ENCODE measurements at regions not wholly inside any gene's neighbourhood (a gene's known extent, or its start where the extent isn't known, plus 50 kb on each side); places are given as distances from the start of the nearest gene placed in this dataset.

- DNase-seq = no peak
These were observed 707.8 kb downstream of the TUSC7 start for GRCh38 chr3:117417411-117417810.

DNA sequence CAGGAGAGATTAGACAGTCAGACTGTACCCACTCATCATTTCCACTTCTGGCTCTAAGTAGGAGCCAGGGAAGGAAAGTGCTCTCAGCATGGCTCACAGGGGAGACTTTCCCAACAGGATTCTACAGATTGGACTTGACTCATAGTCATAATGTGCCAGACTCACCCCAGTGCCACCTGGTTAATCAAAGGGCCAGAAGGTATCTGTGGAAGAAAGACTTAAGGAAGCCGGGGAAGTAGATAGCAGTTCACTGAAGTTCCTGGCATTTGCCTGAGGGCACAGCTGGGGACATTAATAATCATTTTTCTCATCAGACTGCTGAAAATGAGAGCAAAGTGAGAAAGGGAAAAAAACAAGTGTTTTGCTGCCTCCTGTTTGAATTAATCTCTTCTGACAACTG, 717.5 kb downstream of the TUSC7 start:
- no peak for DNase-seq

GRCh38 chr3:117433427-117433826, 723.8 kb downstream of the TUSC7 start:
- no peak for DNase-seq

DNA sequence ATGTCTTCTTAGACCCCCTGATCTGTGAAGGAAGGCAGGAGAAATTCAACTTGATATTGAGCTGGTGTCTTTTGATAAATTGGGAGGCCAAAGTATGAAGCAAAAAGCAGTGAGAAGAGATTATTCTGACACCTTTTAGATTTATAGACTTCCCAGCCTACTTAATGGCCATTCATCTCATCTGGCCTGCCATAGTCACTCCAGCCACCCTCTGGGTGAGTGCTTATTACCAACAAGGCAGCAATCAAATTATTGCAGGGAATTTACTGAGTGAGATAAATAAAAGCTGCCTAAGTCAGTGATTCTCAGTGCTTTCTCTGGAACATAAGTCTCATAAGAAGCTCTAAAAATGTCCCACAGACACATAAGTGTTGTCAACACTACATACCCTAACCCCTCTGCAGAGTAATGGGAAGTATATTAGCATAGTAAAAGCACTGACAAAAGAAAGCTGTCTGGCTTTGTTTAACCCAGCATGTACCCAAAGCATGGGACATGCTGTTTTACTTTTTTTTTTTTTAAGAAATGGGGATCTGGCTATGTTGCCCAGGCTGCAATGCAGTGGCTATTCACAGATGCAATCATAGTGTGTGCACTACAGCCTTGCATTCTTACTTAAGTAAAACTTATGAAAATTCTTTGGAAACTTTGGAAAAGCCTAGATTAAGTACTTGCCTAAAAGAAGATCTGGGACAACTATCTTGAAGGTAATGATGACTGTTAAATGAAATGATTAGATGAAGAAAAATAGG, 725.3 kb downstream of the TUSC7 start:
- DNase-seq = no peak

GRCh38 chr3:117435506-117435905, 725.9 kb downstream of the TUSC7 start:
- DNase-seq = no peak

- DNase-seq = no peak
These were observed 730.2 kb downstream of the TUSC7 start for GRCh38 chr3:117439812-117440211.

GRCh38 chr3:117441851-117442250, 732.3 kb downstream of the TUSC7 start:
- no peak for DNase-seq

- no peak for DNase-seq
These were observed 733.0 kb downstream of the TUSC7 start for GRCh38 chr3:117442566-117442965.

DNA sequence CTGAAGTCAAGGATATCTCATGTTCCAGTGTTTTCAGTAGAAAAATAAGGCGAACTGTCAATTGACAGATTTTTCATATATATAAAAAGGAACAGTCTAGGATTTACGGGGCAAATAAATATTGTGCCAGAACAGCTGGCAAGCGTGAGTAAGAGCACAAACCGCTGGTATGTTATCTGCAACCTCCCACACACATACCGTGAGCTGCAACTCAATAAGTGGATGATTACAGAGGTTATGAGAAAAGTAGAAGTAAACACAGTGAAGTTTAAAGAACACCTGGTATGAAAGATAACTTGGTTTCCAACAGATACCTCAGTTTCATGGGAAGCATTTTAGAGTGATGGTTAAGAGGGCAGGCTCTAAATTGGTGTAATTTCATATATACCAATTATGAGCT, 733.4 kb downstream of the TUSC7 start:
- DNase-seq = no peak

- no peak for DNase-seq
These were observed 734.6 kb downstream of the TUSC7 start for GRCh38 chr3:117444175-117444574.

DNA sequence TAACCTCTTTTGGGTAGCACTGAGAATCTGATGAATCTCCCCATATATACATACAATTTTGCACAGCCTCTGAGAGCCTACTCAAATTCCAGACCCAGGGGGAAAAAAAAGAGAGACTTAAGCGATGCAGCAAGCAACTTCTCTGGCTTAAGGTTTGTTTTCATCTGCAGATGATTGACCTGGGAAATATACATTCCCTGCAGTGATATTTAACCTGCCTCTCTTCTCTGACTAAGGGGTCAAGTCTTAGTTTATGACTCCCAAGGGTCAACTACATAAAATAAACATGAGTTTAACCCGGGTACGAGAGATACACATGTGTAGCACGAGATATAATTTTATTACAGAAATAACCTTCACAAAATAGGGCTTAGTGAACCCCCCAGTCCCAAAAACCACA, 737.8 kb downstream of the TUSC7 start:
- no peak for DNase-seq

DNA sequence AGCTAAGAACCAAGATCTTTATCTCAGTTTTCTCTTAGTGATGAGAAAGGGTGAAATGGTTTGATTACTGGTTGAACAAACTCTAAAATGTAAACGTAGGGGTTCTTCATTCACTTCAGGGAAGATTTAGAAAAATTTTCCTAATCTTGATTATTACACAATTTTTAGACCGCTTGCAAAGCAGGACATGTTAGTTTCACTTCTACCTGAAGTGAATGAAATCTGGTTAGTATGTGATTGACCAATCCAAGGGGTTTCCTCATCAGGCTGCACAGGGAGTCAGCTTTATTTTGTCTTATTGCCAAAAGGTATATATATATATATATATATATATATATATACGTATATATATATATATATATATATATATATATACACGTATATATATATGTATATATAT, 740.4 kb downstream of the TUSC7 start:
- DNase-seq = no peak

DNA sequence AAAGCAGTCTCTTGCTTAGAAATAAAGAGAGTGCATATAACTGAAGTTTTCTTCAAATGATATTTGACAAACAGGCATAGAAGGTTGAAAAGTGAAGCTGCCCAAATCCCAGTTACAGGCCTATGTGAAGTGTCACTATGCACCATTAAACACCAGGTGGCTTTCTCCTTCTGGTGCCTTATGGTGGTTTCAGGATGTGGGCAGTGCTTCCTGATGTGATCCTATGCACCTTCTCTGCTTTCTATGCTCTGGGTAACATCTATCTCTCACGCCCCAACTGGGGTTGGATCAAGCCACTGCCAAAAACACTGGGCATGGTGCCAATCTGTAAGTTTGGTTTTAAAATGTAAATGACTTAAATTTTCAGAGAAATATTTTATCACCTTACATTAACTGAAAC, 744.7 kb downstream of the TUSC7 start:
- no peak for DNase-seq

DNA sequence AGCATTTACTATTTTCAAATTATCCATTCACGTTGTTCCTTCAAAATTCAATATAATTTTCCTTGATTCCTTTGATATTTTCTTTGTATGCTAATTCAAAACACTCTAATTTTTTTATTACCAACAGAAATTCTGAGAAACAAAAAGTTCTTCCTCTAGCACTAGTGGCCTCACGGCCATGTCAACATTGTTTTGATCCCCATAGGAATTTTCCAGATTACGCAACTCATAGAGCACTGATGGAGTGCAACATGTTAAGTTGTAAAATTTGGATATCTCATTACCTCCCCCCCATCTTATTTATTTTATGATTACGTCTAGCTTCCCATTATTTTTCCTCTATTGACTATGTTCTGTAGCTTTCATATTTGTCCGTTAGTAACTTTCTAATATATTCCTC, 745.3 kb downstream of the TUSC7 start:
- DNase-seq = no peak

DNA sequence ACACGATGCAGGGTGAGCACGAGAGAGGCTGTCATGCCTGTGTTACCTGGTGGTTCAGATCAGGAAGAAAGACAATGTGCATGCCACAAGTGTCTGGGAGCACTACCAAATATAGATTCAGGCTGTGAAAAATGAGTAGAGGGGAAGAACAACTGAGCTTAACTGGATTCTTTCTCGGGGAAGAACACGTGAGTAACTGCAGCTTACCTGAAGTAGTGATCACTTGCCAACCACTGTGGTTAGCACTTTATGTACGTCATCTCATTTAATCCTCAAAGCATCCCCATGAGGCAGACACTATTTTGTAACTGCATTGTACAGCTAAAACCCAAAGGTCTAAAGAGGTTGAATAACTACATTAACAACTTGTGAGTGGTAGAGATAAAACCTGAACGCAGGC, 746.2 kb downstream of the TUSC7 start:
- DNase-seq = no peak

GRCh38 chr3:117463276-117464115, 753.9 kb downstream of the TUSC7 start:
- no peak for DNase-seq

DNA sequence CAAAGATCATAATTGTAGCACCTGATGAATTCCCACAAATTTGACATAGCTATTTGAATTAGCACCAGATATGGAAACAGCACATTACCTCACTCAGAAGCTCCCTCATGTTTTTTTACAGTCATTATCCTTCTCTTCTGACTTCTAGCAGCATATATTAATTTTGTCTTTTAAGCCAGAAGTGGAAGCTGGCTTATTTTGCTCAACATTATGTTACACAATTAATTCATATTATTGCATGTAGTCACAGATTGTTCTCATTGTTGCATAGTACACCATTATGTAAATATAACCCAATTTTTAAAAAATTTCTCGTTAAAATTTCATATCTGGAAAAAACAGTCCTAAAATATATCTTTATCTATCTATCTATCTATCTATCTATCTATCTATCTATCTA, 762.3 kb downstream of the TUSC7 start:
- DNase-seq = no peak

- no peak for DNase-seq
These were observed 764.5 kb downstream of the TUSC7 start for GRCh38 chr3:117473981-117474538.

GRCh38 chr3:117476572-117476971, 767.0 kb downstream of the TUSC7 start:
- DNase-seq = no peak

DNA sequence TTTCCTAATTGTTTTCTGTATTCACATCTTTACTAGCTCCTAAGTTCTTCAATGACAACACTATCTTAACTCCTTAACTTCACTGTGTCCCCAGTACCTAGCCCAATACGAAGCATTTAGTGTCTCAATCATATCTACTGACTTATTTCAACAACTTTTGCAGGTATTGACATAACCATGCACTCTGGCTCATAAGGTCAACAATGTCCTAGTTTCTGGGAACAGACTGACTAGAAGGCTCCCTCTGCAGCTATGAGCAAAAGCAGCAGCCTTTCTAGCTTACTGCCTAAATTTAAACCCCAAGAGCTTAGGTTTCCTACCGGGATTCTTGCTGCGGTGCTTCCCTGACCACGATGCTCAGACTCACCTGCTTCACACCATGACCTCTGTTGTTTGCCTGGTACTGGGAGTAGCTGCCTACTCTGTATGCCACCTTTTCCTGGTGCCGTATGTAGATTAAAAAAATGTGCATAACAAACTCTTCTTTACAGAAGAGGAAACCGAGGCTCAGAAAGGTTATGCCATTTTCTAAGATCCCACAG, 767.7 kb downstream of the TUSC7 start:
- DNase-seq = no peak

DNA sequence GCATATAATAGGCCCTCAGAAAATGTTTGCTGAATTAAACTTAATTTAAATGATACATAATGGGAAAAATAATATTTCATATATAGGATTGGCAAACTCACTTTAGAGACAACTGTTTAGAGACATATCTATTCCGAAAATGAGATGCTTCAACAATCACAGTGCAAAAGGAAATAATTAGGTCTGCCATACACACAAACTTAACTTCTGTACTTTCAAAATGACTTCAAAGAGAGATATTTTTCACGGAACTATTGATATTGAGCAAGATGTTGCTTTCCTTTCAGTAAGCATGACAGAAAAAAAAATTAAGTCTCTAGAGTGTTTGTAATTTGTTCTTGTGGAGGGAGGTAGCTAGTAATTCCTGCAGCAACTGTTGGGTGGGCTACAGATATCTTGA, 769.5 kb downstream of the TUSC7 start:
- DNase-seq = no peak

- DNase-seq = no peak
These were observed 770.9 kb downstream of the TUSC7 start for GRCh38 chr3:117480525-117480924.

DNA sequence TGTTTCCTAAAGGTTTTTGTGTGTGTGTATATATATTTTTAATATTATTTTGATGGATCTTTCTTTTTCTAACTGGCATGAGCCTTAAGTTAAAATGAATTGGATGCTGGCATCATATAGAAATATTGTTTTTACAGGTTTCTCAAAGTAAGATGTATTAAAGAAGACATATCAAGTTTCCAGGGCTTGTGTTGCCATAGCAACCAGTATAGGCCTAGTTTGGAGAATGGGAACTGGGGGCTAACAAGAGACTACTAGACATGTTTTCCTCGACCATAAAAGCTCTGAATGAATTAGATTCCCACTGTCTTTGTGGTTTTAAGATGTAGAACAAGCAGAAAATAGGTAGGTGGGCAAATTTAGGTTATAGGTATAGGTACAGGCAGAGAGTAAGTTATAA, 771.4 kb downstream of the TUSC7 start:
- no peak for DNase-seq

- DNase-seq = no peak
These were observed 774.3 kb downstream of the TUSC7 start for GRCh38 chr3:117483839-117484238.
